H1 (cell line): ENCODE measurements at regions not wholly inside any gene's neighbourhood (a gene's known extent, or its start where the extent isn't known, plus 50 kb on each side); places are given as distances from the start of the nearest gene placed in this dataset.

Source experiments
- CTCF ChIA-PET: fragments of 300-600 bp; sonication (Branson Sonifier 250); formaldehyde crosslinking; loops from one replicate; lab custom pipeline; 2021; ENCODE audit not compliant: partially characterized antibody; lab: Charles Lee
- POLR2A ChIA-PET: fragments of 300-600 bp; sonication (Branson Sonifier 250); formaldehyde crosslinking; loops from one replicate; lab custom pipeline; 2021; ENCODE audit warnings: inconsistent platforms; ENCODE audit not compliant: partially characterized antibody; lab: Charles Lee
- DNase-seq, 2 experiments: peaks; one replicate each; pipeline versions ENCODE4 v3.0.0 to v3.0.0-alpha.2; 2010 to 2022; ENCODE audit warnings: low spot score in 2 of 2, low read depth in 1 of 2, mixed read lengths in 1 of 2
- FAIRE-seq: peaks from 2 replicates; lab custom pipeline; 2011; peaks lifted over from hg19 to GRCh38; lab: Jason Lieb, UNC
- H2AFZ ChIP-seq: 2 replicates; pipeline ENCODE4 v1.8.1; 2012; ENCODE audit warnings: low read length, inconsistent platforms
- H2AK5ac ChIP-seq: 2 replicates; pipeline ENCODE4 v1.6.1; 2013; ENCODE audit warnings: low read depth, low read length
- H2BK120ac ChIP-seq: replicated peaks from 2 replicates; pipeline ENCODE3; 2013; ENCODE audit warnings: low read depth, low read length, inconsistent platforms
- H2BK12ac ChIP-seq: 2 replicates; pipeline ENCODE4 v1.6.1; 2013; ENCODE audit warnings: low read depth, low read length
- H2BK15ac ChIP-seq: 2 replicates; pipeline ENCODE4 v1.6.1; 2013; ENCODE audit warnings: low read length
- H2BK20ac ChIP-seq: 2 replicates; pipeline ENCODE4 v1.6.1; 2013; ENCODE audit warnings: low read length
- H2BK5ac ChIP-seq: 2 replicates; pipeline ENCODE4 v1.6.1; 2013; ENCODE audit warnings: low read depth, low read length
- H3K14ac ChIP-seq: 2 replicates; pipeline ENCODE4 v1.6.1; 2013; ENCODE audit warnings: inconsistent platforms; ENCODE audit not compliant: insufficient read length
- H3K18ac ChIP-seq: 2 replicates; pipeline ENCODE4 v1.6.1; 2013; ENCODE audit warnings: low read length; ENCODE audit errors: extremely low read depth
- H3K23ac ChIP-seq: 2 replicates; pipeline ENCODE4 v1.6.1; 2013; ENCODE audit warnings: inconsistent platforms; ENCODE audit not compliant: insufficient read length
- H3K23me2 ChIP-seq: 2 replicates; pipeline ENCODE4 v1.6.1; 2013; ENCODE audit warnings: low read depth, low read length
- H3K27ac ChIP-seq: 2 replicates; pipeline ENCODE4 v1.6.1; 2011; ENCODE audit warnings: low read depth, low read length, inconsistent platforms
- H3K27me3 ChIP-seq, 4 experiments: replicated peaks in 1 of 4; 1 replicate in 1 of 4; 2 replicates in 3 of 4; pipeline versions ENCODE4 v1.6.1 to v1.8.1; 2011 to 2013; ENCODE audit warnings: low read length in 3 of 4, mild to moderate bottlenecking in 3 of 4, inconsistent platforms in 2 of 4, mixed read lengths in 2 of 4, moderate library complexity in 1 of 4; ENCODE audit not compliant: control insufficient read depth in 3 of 4, insufficient read depth in 3 of 4; ENCODE audit errors: extremely low read depth in 1 of 4
- H3K36me3 ChIP-seq, 4 experiments: 2 replicates each; pipeline versions ENCODE4 v1.6.1 to v1.8.1; 2011 to 2013; ENCODE audit warnings: mild to moderate bottlenecking in 4 of 4, low read length in 3 of 4, moderate library complexity in 2 of 4, control low read depth in 1 of 4, inconsistent platforms in 1 of 4; ENCODE audit not compliant: insufficient read depth in 4 of 4, control insufficient read depth in 2 of 4
- H3K4ac ChIP-seq: replicated peaks from 2 replicates; pipeline ENCODE3; 2013; ENCODE audit warnings: low read length, low read depth, mixed read lengths, inconsistent platforms; ENCODE audit not compliant: insufficient read length
- H3K4me1 ChIP-seq, 4 experiments: replicated peaks in 1 of 4; 1 replicate in 1 of 4; 2 replicates in 3 of 4; pipeline versions ENCODE4 v1.6.1 to v1.8.1; 2011 to 2013; ENCODE audit warnings: low read length in 3 of 4, inconsistent platforms in 2 of 4, mixed read lengths in 1 of 4; ENCODE audit not compliant: insufficient read depth in 4 of 4, control insufficient read depth in 3 of 4
- H3K4me2 ChIP-seq, 2 experiments: 2 replicates each; pipeline versions ENCODE4 v1.6.1 to v1.8.1; 2011 to 2013; ENCODE audit warnings: low read depth in 2 of 2, low read length in 2 of 2, control low read depth in 1 of 2, inconsistent platforms in 1 of 2, mild to moderate bottlenecking in 1 of 2; ENCODE audit not compliant: insufficient read depth in 1 of 2
- H3K4me3 ChIP-seq, 4 experiments: fragments of 200-600, 300-600 bp in 1 of 4; sonication (generic), shearing (Covaris generic), sonication (Bioruptor Twin) in 1 of 4; 2 replicates each; pipeline versions ENCODE4 v1.5.1 to v1.8.1; 2011 to 2016; ENCODE audit warnings: low read length in 4 of 4, low read depth in 3 of 4, control low read depth in 2 of 4, inconsistent platforms in 2 of 4, mild to moderate bottlenecking in 2 of 4, mixed read lengths in 1 of 4, moderate library complexity in 1 of 4; ENCODE audit not compliant: insufficient read depth in 2 of 4; ENCODE audit errors: extremely low read depth in 1 of 4
- H3K56ac ChIP-seq: replicated peaks from 2 replicates; pipeline ENCODE3; 2013; ENCODE audit warnings: low read depth, mild to moderate bottlenecking, mixed read lengths, low read length, inconsistent platforms; ENCODE audit not compliant: insufficient read length
- H3K79me1 ChIP-seq: 2 replicates; pipeline ENCODE4 v1.6.1; 2013; ENCODE audit warnings: low read depth, low read length, control low read depth
- H3K79me2 ChIP-seq, 2 experiments: 2 replicates each; pipeline versions ENCODE4 v1.6.1 to v1.8.1; 2012 to 2013; ENCODE audit warnings: low read length in 2 of 2, mild to moderate bottlenecking in 2 of 2, inconsistent platforms in 1 of 2; ENCODE audit not compliant: insufficient read depth in 2 of 2, control insufficient read depth in 1 of 2
- H3K9ac ChIP-seq, 4 experiments: replicated peaks in 1 of 4; 1 replicate in 1 of 4; 2 replicates in 3 of 4; pipeline versions ENCODE4 v1.6.1 to v1.8.1; 2011 to 2013; ENCODE audit warnings: low read depth in 3 of 4, low read length in 3 of 4, control low read depth in 2 of 4, mild to moderate bottlenecking in 2 of 4, moderate library complexity in 2 of 4, inconsistent platforms in 1 of 4; ENCODE audit errors: extremely low read depth in 1 of 4
- H3K9me3 ChIP-seq, 2 experiments: 2 replicates each; pipeline versions ENCODE4 v1.6.1 to v1.8.1; 2012 to 2013; ENCODE audit warnings: mild to moderate bottlenecking in 2 of 2, moderate library complexity in 2 of 2, control low read depth in 1 of 2, inconsistent platforms in 1 of 2, low read depth in 1 of 2, low read length in 1 of 2, mixed read lengths in 1 of 2; ENCODE audit not compliant: insufficient read depth in 2 of 2
- H4K20me1 ChIP-seq, 2 experiments: replicated peaks in 1 of 2; 2 replicates each; pipeline versions ENCODE3 to v1.8.1; 2011 to 2013; ENCODE audit warnings: inconsistent platforms in 2 of 2, low read length in 2 of 2, mild to moderate bottlenecking in 1 of 2; ENCODE audit not compliant: insufficient read depth in 2 of 2, control insufficient read depth in 1 of 2
- H4K5ac ChIP-seq: 2 replicates; pipeline ENCODE4 v1.6.1; 2013; ENCODE audit warnings: low read length, low read depth, mixed read lengths, inconsistent platforms; ENCODE audit not compliant: insufficient read length
- H4K8ac ChIP-seq: 2 replicates; pipeline ENCODE4 v1.8.0; 2013; ENCODE audit warnings: mild to moderate bottlenecking, moderate library complexity, low read length, inconsistent platforms; ENCODE audit not compliant: insufficient read depth; ENCODE audit errors: extremely low read depth
- H4K91ac ChIP-seq: replicated peaks from 2 replicates; pipeline ENCODE3; 2013; ENCODE audit warnings: low read length, mixed read lengths, inconsistent platforms; ENCODE audit not compliant: insufficient read length
- BRCA1 ChIP-seq: IDR thresholded peaks from 2 replicates; pipeline ENCODE4 v1.6.1; 2012; ENCODE audit warnings: low read depth, low read length, improper control_type of control experiment
- CBX5 ChIP-seq: fragments of 300-800, 300-1000 bp; sonication (generic); IDR thresholded peaks from 2 replicates; pipeline ENCODE4 v1.7.1; 2016; ENCODE audit warnings: antibody characterized with exemption, low read length, low read depth
- E2F6 ChIP-seq: IDR thresholded peaks from 2 replicates; pipeline ENCODE4 v1.6.1; 2012; ENCODE audit warnings: inconsistent platforms
- EGR1 ChIP-seq: IDR thresholded peaks from 2 replicates; pipeline ENCODE4 v1.6.1; 2011; ENCODE audit warnings: low read depth, low read length, borderline replicate concordance
- JUND ChIP-seq: IDR thresholded peaks from 2 replicates; pipeline ENCODE4 v1.6.1; 2011; ENCODE audit warnings: mild to moderate bottlenecking, improper control_type of control experiment, low read length
- KDM5A ChIP-seq: fragments of 200-600 bp; IDR thresholded peaks from 2 replicates; pipeline ENCODE4 v1.7.1; 2012; ENCODE audit warnings: mild to moderate bottlenecking, low read length, inconsistent platforms, mixed read lengths
- MAFK ChIP-seq: IDR thresholded peaks from 2 replicates; pipeline ENCODE4 v1.6.1; 2012; ENCODE audit warnings: low read depth, mild to moderate bottlenecking, improper control_type of control experiment, low read length
- RFX5 ChIP-seq: IDR thresholded peaks from 2 replicates; pipeline ENCODE4 v1.6.1; 2011; ENCODE audit warnings: low read depth, low read length, improper control_type of control experiment, borderline replicate concordance
- RXRA ChIP-seq: IDR thresholded peaks from 2 replicates; pipeline ENCODE4 v1.6.1; 2011; ENCODE audit warnings: low read depth, mild to moderate bottlenecking, low read length, moderate library complexity; ENCODE audit not compliant: insufficient read depth
- SIRT6 ChIP-seq: IDR thresholded peaks from one replicate; pipeline ENCODE4 v1.7.1; 2012; ENCODE audit warnings: low read length, inconsistent platforms
- SP4 ChIP-seq: IDR thresholded peaks from 2 replicates; pipeline ENCODE4 v1.6.1; 2012; ENCODE audit warnings: low read length, inconsistent platforms
- TBP ChIP-seq: IDR thresholded peaks from 2 replicates; pipeline ENCODE4 v1.6.1; 2011; ENCODE audit warnings: low read depth, low read length, improper control_type of control experiment
- WGBS, 2 experiments: shearing (Covaris generic) in 1 of 2; methylation state at CpG; one replicate each; pipeline versions ENCODE4 v1.1.6 to v1.1.7; 2013 to 2015; ENCODE audit warnings: low lambda C conversion rate in 2 of 2, mixed read lengths in 2 of 2, inconsistent platforms in 1 of 2, low coverage in 1 of 2, missing lambda C conversion rate in 1 of 2; ENCODE audit not compliant: insufficient replicate concordance in 2 of 2, insufficient coverage in 1 of 2, insufficient read length in 1 of 2; ENCODE audit errors: extremely low coverage in 1 of 2, missing lambda C conversion rate in 1 of 2; 5-methylcytosine and 5-hydroxymethylcytosine counted together

GRCh38 chr1:217196616-217197015, 434.3 kb downstream of the GPATCH2 start:
- no peak overlapping the region for H3K18ac ChIP-seq
- ChIA-PET CTCF (no interaction called here), POLR2A (no interaction called here)
- no peaks in the 10 kb centered on the region for H3K4me1 ChIP-seq
- no peak overlapping the region for H3K4me2 ChIP-seq
- H3K27me3 ChIP-seq, result no peaks in the 10 kb centered on the region
- no peak overlapping the region for H3K9ac ChIP-seq
- no peaks in the 10 kb centered on the region for H4K20me1 ChIP-seq
- no peak overlapping the region for H4K8ac ChIP-seq
- no peak overlapping the region for H3K14ac ChIP-seq
- no peak overlapping the region for H3K4me3 ChIP-seq
- no peak overlapping the region for H3K27ac ChIP-seq
- H2BK20ac ChIP-seq, result no peak overlapping the region
- no peak overlapping the region for H3K4ac ChIP-seq
- no peak for DNase-seq
- no peak overlapping the region for H2BK120ac ChIP-seq
- no peak overlapping the region for H2BK15ac ChIP-seq
- H2BK12ac ChIP-seq, result no peak overlapping the region
- no peak overlapping the region for H4K91ac ChIP-seq
- H3K36me3 ChIP-seq, result no peaks in the 10 kb centered on the region
- 100% methylated on average over 1 of the region's 1 CpG; no CpG with 5 or more reads in 1 of the 2 experiments for WGBS, 2 experiments
- H3K23me2 ChIP-seq, result no peaks in the 10 kb centered on the region
- H3K9me3 ChIP-seq, result no peaks in the 10 kb centered on the region
- H2AK5ac ChIP-seq, result no peak overlapping the region
- no peak overlapping the region for H3K56ac ChIP-seq
- H4K5ac ChIP-seq, result no peak overlapping the region
- no peaks in the 10 kb centered on the region for H3K79me2 ChIP-seq
- H2BK5ac ChIP-seq, result no peak overlapping the region
- no peaks in the 10 kb centered on the region for H3K79me1 ChIP-seq
- no peak overlapping the region for H2AFZ ChIP-seq
- no peak overlapping the region for H3K23ac ChIP-seq
- no peak for FAIRE-seq
- TF ChIP-seq JUND (no peak), E2F6 (no peak), MAFK (no peak), CBX5 (no peak), SIRT6 (no peak), SP4 (no peak), TBP (no peak), EGR1 (no peak), KDM5A (no peak), RFX5 (no peak), BRCA1 (no peak), RXRA (no peak)
